NCI-H345 treated with DMSO at 0.1 percent for 48 hours (cell line): ENCODE measurements at regions not wholly inside any gene's neighbourhood (a gene's known extent, or its start where the extent isn't known, plus 50 kb on each side); places are given as distances from the start of the nearest gene placed in this dataset.

Experiments
- DNase-seq: peaks from one replicate; lab custom pipeline; 2025; ENCODE audit not compliant: unreplicated experiment; lab: John Stamatoyannopoulos, UW

- DNase-seq, result no peak
Measured at GRCh38 chr1:116231752-116232151, 120.6 kb downstream of the MAB21L3 start.

DNA sequence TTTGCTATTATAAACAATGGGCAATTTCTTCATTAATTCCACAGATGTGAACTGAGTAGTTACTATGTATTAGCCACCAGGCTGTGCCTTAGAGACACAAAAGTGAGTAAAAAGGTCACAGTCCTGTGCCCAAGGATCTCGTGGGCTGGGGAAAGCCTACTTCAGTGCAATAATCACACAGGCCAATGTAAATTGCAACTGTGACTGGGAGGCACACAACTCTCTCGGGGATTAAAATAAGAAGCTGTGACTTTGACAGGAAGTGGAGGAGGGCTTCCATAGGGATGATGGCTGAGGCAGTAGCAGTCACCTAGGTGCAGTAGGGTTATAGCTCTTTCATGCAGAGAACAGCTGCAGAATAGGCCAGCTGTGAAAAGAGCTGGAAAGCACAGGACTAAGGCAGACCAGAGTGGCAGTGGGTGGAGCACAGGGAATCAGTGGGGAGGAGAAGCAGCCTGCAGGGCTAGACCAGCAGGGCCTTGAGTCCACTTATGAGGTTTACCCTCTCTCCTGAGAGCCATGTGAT, 121.9 kb downstream of the MAB21L3 start:
- no peak for DNase-seq

- no peak for DNase-seq
Measured at GRCh38 chr1:116234429-116234828, 123.2 kb downstream of the MAB21L3 start.

DNA sequence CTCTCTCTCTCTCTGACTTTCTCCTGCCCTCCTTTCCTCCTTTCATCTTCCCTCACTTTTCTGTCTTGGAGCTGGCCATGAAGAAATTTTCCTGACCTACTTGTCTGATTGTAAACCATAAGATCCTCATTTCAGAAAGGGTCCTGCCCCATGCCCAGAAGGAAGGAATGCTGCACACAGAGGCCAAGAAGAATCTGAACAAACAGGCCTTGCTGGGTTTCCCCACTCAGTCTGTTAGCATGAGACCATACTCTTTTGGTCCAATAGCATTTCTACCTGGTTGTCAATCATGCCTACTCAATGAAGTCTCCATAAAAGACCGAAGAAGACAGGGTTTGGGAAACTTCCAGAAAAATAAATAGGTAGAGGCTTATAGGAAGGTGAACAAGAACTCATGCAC, 128.7 kb downstream of the MAB21L3 start:
- DNase-seq, result no peak

GRCh38 chr1:116242741-116243140, 130.3 kb upstream of the ATP1A1 start:
- DNase-seq, result no peak

DNA sequence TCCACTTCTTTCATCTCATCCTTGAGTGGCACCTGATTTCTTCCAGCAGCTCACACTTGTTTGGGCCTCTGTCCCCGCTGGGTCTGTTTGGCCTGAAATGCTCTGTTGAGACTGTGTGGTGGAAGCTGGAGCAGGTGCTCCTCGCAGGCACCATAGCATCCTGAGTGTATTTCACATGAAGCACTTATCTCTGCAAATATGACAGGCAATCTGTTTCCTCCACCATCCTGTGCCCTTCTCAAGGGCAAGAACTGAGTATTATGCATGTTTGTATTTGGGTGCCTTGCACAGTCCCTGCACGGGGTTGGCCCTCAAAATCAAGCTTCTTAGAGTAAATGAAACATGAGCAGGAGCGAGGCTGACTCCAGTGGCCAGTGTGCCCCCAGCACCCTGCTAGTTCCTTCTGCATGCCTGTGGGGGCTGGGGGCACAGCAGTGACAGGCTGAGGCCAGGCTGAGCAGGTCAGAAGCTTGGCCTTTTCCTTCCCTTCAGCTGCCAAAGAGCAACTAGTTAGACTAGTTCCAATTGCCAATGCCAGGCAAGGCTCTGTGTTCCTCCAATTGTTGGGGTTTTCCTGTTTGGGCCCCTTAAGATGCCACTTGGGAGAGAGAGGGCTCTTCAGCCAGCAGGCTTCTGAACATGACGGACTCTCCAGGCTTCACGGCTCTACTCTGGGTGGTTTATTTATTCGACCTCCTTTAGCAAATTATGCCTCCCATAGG, 129.6 kb upstream of the ATP1A1 start:
- DNase-seq, result no peak

DNA sequence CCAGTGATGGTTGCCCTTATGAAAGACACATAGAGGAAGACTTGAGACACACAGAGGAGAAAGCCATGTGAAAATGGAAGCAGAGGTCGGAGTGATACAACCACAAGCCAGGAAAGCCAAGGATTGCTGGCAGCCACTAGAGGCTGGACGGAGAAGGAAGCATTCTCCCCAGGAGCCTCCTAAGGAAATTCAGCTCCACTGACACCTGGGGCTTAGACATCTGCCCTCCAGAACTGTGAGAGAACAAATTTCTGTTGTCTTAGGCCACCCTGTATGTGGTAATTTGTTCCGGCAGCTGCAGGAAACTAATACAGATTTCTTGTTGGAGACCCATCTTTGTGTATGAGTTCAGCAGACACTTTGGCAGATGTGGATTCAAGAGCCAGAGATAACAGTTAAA, 126.9 kb upstream of the ATP1A1 start:
- DNase-seq, result no peak

DNA sequence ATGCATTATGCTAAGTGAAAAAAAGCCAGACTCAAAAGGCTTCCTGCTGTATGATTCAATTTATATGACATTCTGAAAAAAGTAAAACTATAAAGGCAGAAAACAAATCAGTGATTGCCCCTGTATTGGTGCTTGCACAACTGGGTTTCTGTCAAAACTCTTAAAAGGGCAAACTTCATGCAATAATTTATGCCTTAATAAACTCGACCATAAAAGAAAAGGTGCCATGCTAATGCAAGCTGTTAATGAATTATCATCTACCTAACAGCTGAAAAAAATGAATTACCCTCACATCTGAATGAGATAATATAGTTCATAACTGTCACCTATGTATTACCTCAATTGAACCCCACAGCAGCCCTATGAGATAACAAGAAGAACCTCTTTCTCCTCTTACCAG, 120.8 kb upstream of the ATP1A1 start:
- DNase-seq, result no peak

DNA sequence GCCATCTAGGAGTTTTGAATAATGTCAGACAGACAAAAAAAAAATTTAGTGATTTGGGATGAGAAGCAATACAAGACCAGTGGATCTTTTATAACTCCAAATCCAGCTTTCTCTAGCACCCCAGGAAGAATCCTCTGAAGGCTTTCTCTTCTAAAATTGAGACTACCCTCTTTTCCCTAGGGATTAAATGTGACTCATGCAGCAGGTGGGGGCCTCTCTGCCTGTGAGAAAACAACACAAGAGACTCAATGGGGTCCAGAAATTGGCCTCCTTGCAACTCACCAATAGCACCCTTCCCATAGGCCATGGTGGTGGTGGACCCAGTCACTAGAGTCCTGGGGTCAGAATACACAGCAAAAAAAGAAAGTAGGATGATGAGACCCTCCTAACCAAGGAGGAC, 120.3 kb upstream of the ATP1A1 start:
- DNase-seq, result no peak

DNA sequence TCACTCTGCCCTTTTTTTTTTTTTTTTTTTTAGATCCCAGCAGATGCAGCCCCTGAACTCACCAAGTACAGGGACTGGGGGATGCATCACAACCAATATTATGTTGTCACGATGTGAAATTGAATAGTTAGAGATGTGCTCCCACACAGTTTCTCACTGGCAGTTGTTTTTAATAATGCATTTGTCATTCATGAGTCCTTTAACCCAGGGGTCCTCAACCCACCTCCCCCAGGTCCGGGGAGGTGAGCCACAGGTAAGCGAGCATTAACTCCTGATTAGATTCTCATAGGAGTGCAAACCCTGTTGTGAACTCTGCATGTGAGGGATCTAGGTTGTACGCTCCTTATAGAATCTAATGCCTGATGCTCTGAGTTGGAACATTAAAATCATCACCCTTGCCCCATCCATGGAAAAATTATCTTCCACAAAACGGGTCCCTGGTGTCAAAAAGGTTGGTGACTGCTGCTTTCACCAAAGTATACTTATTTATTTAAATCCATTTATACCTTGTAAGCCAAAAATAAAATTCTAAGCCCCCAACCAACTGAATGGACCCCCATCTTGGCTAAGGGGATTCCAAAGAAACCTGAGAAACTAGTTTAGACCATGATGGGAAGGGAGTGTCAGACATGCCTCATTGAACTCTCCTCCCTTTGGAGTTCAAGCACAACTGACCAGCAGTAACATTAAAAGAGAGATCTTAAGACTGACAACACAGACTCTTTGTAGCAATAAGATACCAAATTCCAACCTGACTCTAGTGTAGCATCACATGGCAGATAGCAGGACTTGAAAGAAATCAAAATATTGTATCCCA, 119.3 kb upstream of the ATP1A1 start:
- DNase-seq, result no peak

DNA sequence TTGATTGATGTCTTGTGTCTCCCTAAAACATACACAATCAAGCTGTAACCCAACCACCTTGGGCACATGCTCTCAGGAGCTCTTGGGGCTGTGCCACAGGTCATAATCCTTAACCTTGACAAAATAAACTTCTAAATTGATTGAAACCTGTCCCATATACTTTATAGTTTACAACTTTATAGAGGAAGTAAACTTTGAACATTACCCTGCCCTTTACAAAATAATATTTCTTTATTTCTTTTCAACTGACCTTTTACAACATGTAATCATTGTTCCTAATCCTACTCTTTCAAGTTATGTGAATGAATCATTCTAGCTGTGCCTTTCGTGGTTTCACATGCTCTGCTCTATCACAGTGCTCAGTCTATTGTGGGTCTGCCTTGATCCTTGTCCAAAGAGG, 118.3 kb upstream of the ATP1A1 start:
- DNase-seq, result no peak

DNA sequence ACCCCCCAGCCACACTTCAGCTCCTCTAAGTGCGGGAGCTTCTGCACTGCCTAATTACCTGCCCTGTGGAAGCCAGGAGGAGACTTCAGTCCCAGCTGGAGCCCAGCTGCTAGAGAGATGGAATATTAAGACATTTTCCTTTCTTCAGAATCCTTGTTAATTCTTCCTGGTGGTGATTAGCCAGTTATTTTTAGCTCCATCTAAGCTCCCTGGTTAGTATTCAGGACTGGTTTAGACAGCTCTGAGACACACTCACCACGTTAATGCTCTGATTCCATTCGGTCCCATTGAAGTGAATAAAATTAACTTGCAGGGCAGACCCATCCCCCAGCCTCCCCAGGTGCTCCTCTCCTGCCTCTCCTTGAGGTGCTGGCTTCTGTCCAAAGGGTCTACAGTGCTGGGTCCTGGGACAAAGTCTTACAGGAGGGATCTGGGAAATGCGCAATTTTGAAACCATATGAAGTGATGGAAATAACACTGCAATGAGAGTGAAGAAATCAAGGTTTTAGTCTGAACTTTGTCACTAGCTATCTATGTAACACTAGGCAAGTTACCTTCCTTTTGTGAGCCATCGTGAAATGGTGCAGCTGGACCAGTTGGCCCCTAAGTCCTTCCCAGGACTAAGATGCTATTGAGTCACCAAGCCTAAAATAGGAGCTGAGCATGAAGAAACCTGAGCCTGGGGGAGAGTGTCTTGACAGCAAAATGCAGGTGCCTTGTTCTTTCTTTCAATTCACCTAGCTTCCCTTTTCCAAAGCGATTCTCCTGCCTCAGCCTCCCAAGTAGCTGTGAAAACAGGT, 117.4 kb upstream of the ATP1A1 start:
- DNase-seq, result no peak

DNA sequence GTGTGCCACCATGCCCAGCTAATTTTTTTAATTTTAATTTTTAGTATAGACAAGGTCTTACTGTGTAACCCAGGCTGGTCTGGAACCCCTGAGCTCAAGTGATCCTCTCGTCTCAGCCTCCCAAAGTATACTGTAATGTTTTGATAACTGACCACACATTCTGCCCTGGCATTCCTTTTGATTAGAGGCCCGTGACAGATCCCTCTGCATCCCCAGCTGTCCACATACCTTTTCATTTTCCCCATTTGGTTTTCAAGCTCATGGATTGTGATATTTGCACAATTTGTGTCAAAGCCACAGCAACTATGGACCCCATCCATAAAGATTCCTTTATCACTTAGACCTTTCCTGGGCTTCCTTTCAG, 116.8 kb upstream of the ATP1A1 start:
- DNase-seq, result no peak

GRCh38 chr1:116256875-116257274, 116.2 kb upstream of the ATP1A1 start:
- no peak for DNase-seq

- DNase-seq, result no peak
Measured at GRCh38 chr1:116257341-116257767, 115.7 kb upstream of the ATP1A1 start.

DNA sequence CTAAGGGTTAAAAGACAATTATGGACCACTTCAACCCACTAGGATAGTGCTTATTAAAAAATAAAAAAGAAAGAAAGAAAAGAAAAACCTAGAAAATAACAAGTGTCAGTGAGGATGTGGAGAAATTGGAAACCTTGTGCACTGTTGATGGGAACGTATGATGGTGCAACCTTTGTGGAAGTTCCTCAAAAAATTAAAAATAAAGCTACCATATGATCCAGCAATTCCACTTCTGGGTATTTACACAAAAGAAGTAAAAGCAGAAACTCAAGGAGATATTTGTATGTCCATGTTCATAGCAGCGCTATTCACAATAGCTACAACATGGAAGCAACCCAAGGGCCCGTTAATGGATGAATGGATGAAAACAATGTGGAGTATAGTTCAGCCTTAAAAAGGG, 115.2 kb upstream of the ATP1A1 start:
- DNase-seq, result no peak

GRCh38 chr1:116258668-116259419, 114.2 kb upstream of the ATP1A1 start:
- no peak for DNase-seq

DNA sequence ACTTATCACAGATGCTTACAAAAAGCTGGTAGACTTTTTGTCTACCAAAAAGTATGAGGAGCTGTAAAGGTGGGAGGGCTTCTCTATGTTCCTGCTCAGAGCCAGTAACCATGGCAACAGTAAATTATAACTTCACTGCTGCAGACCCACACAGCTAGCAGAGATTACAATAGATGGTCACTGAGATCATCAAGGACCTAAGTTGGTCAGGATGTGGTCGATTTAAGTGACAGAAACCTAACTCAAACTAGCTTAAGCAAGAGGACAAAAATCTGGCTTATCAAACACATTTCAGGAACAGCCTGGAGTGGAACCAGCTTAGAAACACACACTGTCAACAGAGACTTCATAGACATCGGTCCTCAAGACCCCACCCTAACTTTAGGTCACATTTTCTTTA, 113.4 kb upstream of the ATP1A1 start:
- DNase-seq, result no peak

DNA sequence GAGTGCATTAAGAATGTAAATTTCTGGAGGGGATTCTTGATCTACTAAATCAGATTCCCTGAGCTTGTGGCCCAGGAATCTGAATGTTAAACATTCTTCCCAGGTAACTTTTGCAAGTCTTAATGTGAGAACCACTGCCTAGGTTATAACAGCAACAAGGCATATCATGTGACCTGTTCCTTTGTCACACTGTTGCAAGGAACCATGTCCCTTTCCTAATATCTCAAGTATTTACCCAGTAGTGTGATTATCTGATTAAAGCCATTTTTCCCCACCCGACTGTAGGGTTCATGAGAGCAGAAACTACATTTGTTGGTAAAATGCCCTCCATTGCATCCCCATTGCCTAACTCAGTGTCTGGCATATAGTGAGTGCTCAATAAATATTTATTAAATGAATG, 112.9 kb upstream of the ATP1A1 start:
- no peak for DNase-seq

GRCh38 chr1:116260621-116261020, 112.4 kb upstream of the ATP1A1 start:
- no peak for DNase-seq

GRCh38 chr1:116261227-116261626, 111.8 kb upstream of the ATP1A1 start:
- no peak for DNase-seq
